GM23338 (cell line): ENCODE measurements at regions not wholly inside any gene's neighbourhood (a gene's known extent, or its start where the extent isn't known, plus 50 kb on each side); places are given as distances from the start of the nearest gene placed in this dataset.

Source experiments
- ATAC-seq: fragments of 200-7000 bp; cut with Tn5 transposase; 3 replicates; pipeline ENCODE4 v1.9.1; 2020
- DNase-seq: peaks from one replicate; pipeline ENCODE4 v3.0.0-alpha.2; 2015; ENCODE audit warnings: low spot score
- H2AFZ ChIP-seq: fragments of 200-600 bp; sonication (generic); 2 replicates; pipeline ENCODE4 v1.8.0; 2016; ENCODE audit warnings: antibody characterized with exemption, mild to moderate bottlenecking, moderate library complexity
- H3F3A ChIP-seq: fragments of 200-600 bp; sonication (generic); replicated peaks from 2 replicates; pipeline ENCODE4 v1.8.0; 2017; ENCODE audit warnings: antibody characterized with exemption, mixed run types, low read depth
- H3K27ac ChIP-seq: fragments of 200-600 bp; sonication (generic); 2 replicates; pipeline ENCODE4 v1.6.1; 2016; ENCODE audit warnings: low read depth
- H3K27me3 ChIP-seq: fragments of 200-600 bp; sonication (generic); 2 replicates; pipeline ENCODE4 v1.8.0; 2016; ENCODE audit warnings: mild to moderate bottlenecking, mixed run types, moderate library complexity; ENCODE audit not compliant: insufficient read depth
- H3K36me3 ChIP-seq: fragments of 200-600 bp; sonication (generic); 2 replicates; pipeline ENCODE4 v1.8.0; 2016; ENCODE audit warnings: mild to moderate bottlenecking; ENCODE audit not compliant: insufficient read depth
- H3K4me1 ChIP-seq: fragments of 200-600 bp; sonication (generic); 2 replicates; pipeline ENCODE4 v1.8.0; 2016; ENCODE audit warnings: mild to moderate bottlenecking, moderate library complexity; ENCODE audit not compliant: insufficient read depth
- H3K4me2 ChIP-seq: fragments of 200-600 bp; sonication (generic); 2 replicates; pipeline ENCODE4 v1.7.1; 2017; ENCODE audit warnings: mixed run types
- H3K4me3 ChIP-seq: fragments of 200-600 bp; sonication (generic); 2 replicates; pipeline ENCODE4 v1.6.1; 2016; ENCODE audit warnings: mixed run types
- H3K79me2 ChIP-seq: fragments of 200-600 bp; sonication (generic); replicated peaks from 2 replicates; pipeline ENCODE4 v1.8.0; 2017; ENCODE audit warnings: mild to moderate bottlenecking; ENCODE audit not compliant: insufficient read depth
- H3K9me2 ChIP-seq: fragments of 200-600 bp; sonication (generic); 2 replicates; pipeline ENCODE4 v1.8.0; 2017; ENCODE audit not compliant: insufficient read depth
- H4K20me1 ChIP-seq: fragments of 200-600 bp; sonication (generic); replicated peaks from 2 replicates; pipeline ENCODE4 v1.8.0; 2017; ENCODE audit warnings: mild to moderate bottlenecking; ENCODE audit not compliant: insufficient read depth
- H3K27ac Mint-ChIP-seq: 2 replicates; pipeline ENCODE4 v1.8.0; 2020; ENCODE audit warnings: inconsistent platforms, mild to moderate bottlenecking, moderate library complexity, mixed read lengths
- H3K27me3 Mint-ChIP-seq: 3 replicates; pipeline ENCODE4 v1.8.0; 2022; ENCODE audit warnings: low read depth, mild to moderate bottlenecking, moderate library complexity, mixed read lengths, inconsistent platforms; ENCODE audit not compliant: insufficient read depth, poor library complexity
- H3K36me3 Mint-ChIP-seq: 3 replicates; pipeline ENCODE4 v1.8.0; 2021; ENCODE audit warnings: low read depth, mild to moderate bottlenecking, inconsistent platforms, moderate library complexity, mixed read lengths
- H3K4me1 Mint-ChIP-seq: 3 replicates; pipeline ENCODE4 v1.8.0; 2020; ENCODE audit warnings: mild to moderate bottlenecking, inconsistent platforms, mixed read lengths
- H3K4me3 Mint-ChIP-seq: 3 replicates; pipeline ENCODE4 v1.8.0; 2021; ENCODE audit warnings: moderate library complexity, mild to moderate bottlenecking, inconsistent platforms, mixed read lengths
- H3K9me3 Mint-ChIP-seq: 3 replicates; pipeline ENCODE4 v1.8.0; 2020; ENCODE audit warnings: moderate library complexity, mild to moderate bottlenecking, inconsistent platforms, mixed read lengths
- CTCF ChIP-seq, 2 experiments: fragments of 200-600 bp in 1 of 2; sonication (generic) in 1 of 2; conservative IDR thresholded peaks; 2 replicates each; pipeline versions ENCODE4 v1.5.1 to v1.6.1; 2016 to 2017; ENCODE audit warnings: antibody characterized with exemption in 2 of 2, low read depth in 2 of 2, mild to moderate bottlenecking in 2 of 2, moderate library complexity in 1 of 2
- JUNB ChIP-seq: IDR thresholded peaks from one replicate; pipeline ENCODE4 v1.6.1; 2016; ENCODE audit warnings: antibody characterized with exemption; ENCODE audit not compliant: unreplicated experiment
- NANOG ChIP-seq: IDR thresholded peaks from 2 replicates; pipeline ENCODE4 v1.6.1; 2016; ENCODE audit warnings: antibody characterized with exemption, borderline replicate concordance
- ZNF114 ChIP-seq: fragments of 250-450 bp; sonication (Bioruptor Pico); IDR thresholded peaks from 2 replicates; pipeline ENCODE4 v1.5.0; 2020; ENCODE audit warnings: mild to moderate bottlenecking, moderate library complexity
- ZNF331 ChIP-seq: fragments of 250-450 bp; sonication (Bioruptor Pico); IDR thresholded peaks from 2 replicates; pipeline ENCODE4 v1.5.0; 2020; ENCODE audit warnings: low read depth, mild to moderate bottlenecking, moderate library complexity
- ZNF462 ChIP-seq: fragments of 250-450 bp; sonication (Bioruptor Pico); IDR thresholded peaks from 2 replicates; pipeline ENCODE4 v1.5.0; 2020; ENCODE audit warnings: mild to moderate bottlenecking, moderate library complexity

GRCh38 chr6:44003345-44004061 lies 123.7 kb downstream of the MRPL14 start:
- peaks cover 71% of the 10 kb centered on the region for H3K4me1 Mint-ChIP-seq
- Histone ChIP-seq H3K27ac (no peak overlapping the region), H3K36me3 (no peaks in the 10 kb centered on the region), H3F3A (peaks cover 15% of the 10 kb centered on the region), H3K4me1 (peaks cover 56% of the 10 kb centered on the region), H4K20me1 (no peaks in the 10 kb centered on the region), H2AFZ (peak overlapping the region; percentile 93), H3K4me3 (peak overlapping the region; percentile 74), H3K79me2 (no peaks in the 10 kb centered on the region), H3K27me3 (peaks cover 30% of the 10 kb centered on the region), H3K9me2 (no peaks in the 10 kb centered on the region), H3K4me2 (peak overlapping the region; percentile 86)
- ATAC-seq (peak; percentile 4), DNase-seq (peak; percentile 64)
- no peak overlapping the region for H3K27ac Mint-ChIP-seq
- peaks cover 5% of the 10 kb centered on the region; the same call in 1 of the 3 replicates for H3K36me3 Mint-ChIP-seq
- peaks cover 29% of the 10 kb centered on the region for H3K27me3 Mint-ChIP-seq
- no peak for TF ChIP-seq ZNF331 (CRISPR knock-in tag)
- TF ChIP-seq ZNF462 = no peak
- TF ChIP-seq NANOG = no peak
- TF ChIP-seq CTCF (conservative IDR thresholded peaks at IDR 0.05; ENCODE audit: low read depth in 2 of 2) = 0 out of 4 replicates have a peak, but pooled peaks of 1 of the 2 experiments have one; percentile 2
- TF ChIP-seq ZNF114 (CRISPR knock-in tag) = no peak
- TF ChIP-seq JUNB = no peak
- peak overlapping the region; percentile 70 for H3K4me3 Mint-ChIP-seq
- peaks cover 6% of the 10 kb centered on the region for H3K9me3 Mint-ChIP-seq
